HG03575 (cell line): ENCODE measurements at regions not wholly inside any gene's neighbourhood (a gene's known extent, or its start where the extent isn't known, plus 50 kb on each side); places are given as distances from the start of the nearest gene placed in this dataset.

Experiments used
- ATAC-seq: cut with Tn5 transposase; IDR thresholded peaks from one replicate; pipeline ENCODE4 v1.9.1; 2021; ENCODE audit not compliant: unreplicated experiment, insufficient number of reproducible peaks, low FRiP score; ENCODE audit errors: extremely low read depth

DNA sequence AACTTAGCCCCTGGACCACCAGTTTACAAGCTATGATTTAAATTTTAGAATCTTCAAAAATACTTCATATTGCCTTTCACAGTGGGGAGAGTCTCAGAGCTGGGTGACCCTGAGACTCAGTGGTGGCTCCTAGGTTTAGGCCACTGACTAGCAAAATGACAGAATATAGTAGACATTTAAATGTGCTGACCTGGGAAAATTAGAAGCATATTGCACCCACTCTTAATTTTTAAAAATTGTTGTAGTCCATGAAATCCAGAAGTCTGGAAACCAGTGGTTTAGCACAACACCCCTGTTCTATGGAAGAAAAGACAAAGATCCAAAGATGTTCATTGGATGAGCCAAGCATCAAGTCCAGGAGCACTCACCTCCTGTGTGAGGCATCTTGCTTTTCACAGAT, 75.0 kb upstream of the PAPPA start:
- no peak for ATAC-seq

DNA sequence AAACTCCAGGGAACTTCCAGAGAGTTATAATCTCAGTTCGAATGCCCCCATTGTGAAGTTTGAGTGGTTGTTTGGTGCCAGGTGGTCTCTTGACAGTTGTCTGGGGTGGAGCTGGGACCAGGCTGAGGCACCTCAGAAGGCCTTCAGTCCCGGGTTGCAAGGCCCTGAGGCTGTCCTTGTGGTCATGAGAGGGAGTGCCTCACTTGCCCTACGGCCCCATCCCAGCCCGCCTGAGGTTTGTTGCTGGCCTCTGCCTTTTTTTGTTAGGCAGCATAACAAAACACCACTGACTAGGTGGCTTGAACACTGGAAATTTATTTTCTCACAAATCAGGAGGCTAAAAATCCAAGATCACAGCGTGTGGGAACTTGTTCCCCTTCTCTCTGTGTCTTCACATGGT, 73.0 kb upstream of the PAPPA start:
- no peak for ATAC-seq

DNA sequence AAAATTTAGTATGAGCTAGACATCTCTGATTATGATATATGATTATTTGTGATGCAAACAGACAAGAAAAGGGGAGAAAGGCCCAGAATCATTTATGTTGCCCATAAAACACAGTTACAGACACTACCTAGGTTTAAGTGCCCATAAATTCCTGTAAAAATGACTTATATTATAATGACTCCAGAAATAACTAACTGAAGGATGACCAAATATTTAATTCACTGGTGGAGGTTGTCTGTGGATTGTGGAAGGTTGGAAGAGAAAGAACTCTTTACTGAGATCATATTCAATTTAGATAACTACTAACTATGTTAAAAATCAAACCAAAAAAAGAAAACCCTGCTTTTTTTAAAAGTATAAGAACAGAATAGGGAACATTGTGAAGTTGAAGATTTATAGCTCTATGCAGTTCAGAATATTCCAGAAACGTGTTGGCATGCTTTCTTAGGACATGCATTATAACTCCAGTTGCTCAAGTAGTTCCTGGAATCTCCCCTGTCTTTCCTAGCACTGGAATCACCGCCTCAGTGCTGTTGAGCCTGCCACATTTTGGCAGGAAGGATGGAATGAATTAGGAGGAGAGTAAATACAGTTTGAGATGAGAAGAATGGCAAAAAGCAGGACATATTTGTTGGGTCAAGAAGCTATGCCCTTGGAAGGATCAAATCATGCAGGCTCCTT, 72.0 kb upstream of the PAPPA start:
- no peak for ATAC-seq

DNA sequence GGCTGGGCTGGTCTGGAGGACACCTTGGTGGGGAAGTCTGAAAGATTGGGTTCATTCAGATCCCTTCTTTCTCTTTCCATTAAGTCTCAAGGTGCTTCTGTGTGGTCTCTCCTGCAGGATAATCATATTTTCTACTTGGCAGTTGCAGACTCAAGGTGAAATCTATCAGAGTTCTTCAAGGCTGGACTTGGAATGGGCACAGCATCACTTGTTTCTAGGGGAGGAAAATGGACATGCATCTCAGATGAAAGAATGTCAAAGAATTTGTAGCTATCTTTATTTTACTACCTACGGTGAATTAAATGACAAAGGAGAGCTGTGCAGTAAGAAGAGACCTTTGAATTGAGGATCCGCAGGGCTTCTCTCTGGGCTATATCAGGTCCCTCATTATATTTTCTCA, 69.8 kb upstream of the PAPPA start:
- no peak for ATAC-seq

DNA sequence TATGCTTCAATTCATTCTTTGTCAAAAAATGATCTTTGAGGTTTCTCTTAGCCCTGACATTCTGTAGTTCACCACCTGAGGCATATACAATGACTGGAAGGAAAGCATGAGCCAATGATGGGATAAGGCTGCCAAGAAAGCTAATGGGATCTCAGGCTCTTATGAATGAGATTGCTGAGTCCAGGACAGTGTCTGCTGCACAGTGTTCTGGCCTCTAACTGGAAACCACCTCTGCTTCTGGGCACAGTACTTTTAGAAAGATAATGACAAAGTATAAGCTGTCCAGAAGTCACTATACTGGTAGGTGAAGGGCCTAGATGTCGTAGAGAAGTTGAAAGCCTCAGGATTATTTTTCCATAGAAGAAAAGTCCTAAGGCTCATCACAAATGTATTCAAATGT, 69.1 kb upstream of the PAPPA start:
- no peak for ATAC-seq

DNA sequence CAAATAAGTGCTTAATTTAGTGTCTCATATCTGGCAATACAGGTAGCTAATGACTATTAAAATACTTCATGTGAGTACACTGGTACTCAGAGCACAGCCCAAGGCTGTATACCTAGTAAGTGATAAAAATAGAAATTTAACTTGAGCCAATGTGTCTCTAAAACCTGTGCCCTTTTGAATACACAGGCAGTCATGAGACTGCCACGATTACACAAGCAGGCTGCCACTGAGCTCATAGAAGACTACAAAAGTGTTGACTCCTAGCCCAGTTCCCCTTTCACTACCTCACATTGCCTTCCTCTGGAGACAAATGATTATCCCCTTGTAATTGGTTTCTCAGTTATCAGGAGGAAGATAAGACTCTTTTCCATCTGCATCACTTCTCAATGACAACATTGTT, 66.3 kb upstream of the PAPPA start:
- no peak for ATAC-seq

DNA sequence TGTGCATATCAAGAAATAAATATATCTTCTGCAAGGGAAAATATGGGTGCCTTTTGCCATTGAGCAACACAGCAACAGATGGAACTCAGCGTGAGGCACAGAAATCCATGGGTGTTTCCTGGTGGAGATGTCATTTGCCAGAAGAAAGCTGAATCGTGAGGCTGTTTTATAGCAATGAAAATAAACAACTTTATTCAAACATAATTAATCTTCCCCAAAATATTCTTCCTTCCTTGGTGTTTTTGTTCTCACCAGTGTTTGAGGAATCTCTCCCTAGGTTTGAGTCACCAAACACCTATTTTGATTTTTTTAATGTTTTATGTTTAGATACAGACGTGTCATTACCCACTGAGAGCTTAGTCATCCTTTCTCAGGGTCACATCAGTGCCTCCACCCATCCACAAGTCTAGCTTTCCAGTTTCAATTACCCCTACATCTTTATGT, 65.8 kb upstream of the PAPPA start:
- ATAC-seq: no peak

DNA sequence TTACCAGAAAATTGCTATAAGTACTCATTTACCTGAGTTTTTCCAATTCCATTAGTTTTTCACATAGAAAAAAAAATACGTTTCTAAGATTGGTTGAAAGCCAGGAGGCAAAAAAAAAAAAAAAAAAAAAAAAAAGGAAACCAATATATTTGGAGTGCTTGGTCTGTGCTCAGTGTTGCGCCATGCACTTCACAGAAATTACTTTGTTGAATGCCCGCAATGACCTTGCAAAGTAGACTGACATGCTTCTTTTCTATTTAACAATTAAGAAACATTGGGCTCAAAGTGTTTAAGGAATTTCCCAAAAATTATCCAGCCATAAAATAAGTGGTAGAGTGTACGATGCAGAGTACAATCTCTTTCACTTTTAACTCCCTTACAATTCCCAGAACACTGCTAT, 65.2 kb upstream of the PAPPA start:
- ATAC-seq: no peak

DNA sequence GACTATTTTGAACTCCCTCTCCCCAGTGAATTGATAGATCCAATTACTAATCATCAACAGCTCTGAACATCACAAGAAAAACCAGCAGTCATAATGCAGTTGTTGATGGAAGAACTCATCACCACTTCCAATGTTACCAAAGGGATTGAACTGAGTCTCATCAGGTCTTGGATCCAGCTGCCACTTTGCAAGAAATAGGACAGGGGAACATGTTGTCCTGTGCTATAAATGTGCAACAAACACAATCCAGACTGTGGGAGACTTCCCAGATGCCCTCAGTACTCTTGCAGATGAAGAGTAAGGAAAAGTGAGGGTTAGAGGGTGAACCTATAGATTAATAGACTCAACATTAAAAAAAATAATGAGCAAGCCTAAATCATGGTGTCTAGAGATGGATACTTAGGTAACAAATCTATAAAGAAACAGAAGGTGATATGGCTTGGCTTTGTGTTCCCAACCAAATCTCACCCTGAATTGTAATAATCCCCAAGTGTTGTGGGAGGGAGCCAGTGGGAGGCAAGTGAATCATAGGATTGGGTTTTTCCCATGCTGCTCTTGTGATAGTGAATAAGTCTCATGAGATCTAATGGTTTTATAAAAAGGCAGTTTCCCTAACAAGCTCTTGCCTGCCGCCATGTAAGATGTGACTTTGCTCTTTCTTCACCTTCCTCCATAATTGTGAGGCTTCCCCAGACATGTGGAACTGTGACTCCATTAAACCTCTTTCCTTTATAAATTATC, 63.4 kb upstream of the PAPPA start:
- no peak for ATAC-seq

DNA sequence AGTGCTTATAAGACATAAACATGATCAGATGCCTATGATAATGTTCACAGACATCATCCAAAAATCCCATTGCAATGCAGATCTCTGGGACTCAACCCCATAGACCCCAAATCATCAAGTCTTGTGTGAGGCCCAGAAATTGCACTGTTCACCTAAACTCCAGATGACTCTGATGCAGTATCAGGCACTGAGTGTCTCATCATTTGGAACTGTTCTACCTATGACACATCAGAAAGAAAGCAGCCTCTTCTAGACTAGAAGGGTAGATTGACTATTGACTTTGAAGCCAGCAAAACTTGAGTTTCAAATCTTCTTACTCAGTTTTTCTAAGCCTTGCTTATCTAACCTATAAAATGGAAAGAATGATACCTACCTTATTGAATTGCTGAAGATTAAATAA, 58.7 kb upstream of the PAPPA start:
- no peak for ATAC-seq

DNA sequence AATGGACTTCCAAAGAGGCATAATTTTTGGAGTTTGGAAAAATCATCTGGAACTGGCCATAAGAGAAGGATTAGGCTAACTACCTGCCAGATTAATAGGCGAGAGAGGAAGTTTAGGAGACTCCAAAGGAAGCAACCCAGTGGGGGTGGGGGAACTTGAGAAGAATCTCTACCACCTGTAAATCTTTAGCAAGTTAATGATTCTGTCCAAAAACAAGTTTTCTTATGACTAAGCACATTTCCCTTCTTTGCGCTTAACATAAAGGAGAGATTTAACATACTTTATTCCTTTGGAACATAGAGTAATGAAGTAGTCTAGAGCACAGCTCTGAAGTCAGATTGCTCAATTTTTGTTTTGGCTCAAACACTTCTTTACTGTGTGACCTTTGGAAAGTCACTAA, 58.2 kb upstream of the PAPPA start:
- ATAC-seq: no peak

DNA sequence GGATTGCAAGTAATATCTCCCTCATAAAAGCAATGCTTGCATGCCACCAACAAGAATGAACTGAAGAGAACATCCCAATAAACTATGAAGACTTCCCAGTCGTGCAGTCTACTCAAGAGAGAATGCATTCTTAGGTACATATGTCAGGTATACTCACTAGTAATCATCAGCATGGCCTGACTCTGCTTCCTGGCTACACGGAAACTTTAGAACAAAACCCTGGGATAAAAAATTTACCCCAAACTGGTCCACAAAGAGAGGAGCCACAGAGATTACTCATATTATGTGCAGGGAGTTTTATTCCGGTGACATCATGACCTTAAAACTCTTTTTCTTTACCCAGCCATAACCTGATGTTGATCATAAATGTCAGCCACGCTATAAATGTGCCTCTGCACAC, 57.5 kb upstream of the PAPPA start:
- ATAC-seq: no peak

DNA sequence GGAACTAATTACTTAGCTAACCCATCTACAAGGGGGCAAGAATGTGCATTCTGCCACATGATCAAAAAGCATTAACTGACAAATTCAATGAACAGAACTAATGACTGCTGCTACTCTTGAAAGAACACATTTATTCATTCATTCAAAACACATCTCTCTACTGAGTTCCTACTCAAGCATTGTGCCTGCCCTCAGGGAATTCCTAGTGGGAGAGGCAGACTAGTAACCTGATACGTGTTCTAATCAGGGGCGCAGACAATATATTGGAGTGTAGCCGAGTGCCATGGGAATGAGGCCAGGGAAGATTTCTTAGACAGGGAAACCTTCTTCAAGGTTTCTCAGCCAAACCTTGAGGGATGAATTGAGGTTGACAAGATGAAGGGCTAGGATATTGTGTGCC, 56.7 kb upstream of the PAPPA start:
- no peak for ATAC-seq

DNA sequence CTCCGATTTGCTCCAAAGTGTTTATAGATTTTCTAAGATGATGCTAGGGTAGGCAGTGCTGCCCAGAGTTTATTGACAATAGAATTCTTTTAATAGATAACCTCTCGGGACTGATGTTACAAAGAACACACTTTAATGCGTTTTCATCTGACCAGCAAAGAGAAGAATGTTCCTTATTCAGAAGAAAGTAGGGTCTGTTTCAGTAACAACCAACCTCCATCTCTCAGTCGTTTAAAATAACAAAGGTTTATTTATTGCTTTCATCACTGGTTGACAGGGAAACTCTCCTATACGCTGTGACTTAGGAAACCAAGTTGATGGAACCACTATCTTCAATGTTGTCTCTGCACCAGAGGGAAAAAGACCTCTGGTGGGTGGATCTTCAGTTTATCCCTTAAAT, 55.1 kb upstream of the PAPPA start:
- ATAC-seq: no peak

DNA sequence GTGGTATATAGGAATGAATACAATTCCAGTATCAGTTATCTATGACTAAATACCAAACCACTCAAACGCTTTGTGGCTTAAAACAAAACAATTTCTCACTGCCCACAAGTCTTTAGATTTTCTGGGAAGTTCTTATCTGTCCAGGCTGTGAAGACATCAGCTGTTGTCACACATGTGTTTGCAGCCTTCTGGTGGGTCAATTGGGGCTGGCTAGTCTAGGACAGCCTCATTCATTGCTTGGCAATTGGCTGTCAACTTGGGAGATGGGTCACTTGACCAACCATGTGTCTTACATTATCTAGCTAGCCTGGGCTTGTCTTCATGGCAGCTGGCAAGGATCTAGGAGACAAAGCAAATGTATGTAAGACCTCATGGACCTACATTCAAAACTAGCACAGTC, 53.8 kb upstream of the PAPPA start:
- no peak for ATAC-seq

DNA sequence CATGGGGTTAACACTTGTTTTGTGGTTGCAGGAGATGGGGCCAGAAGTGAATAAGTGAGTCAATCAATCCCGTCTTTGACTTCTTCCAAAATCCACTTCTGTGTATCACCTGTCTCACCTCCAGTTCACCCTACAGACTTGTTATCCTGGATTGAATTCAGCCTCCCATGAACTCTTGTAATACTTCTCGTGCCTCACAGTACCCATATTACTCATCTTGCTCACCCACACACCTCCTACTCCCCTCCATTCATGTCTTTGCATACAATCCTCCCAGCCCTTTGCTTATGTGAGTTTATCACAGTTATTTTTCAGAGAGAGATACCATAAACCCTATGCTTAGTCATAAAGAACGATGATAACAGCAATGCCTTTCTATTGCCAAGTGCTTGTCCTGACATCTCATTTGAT, 52.9 kb upstream of the PAPPA start:
- no peak for ATAC-seq

DNA sequence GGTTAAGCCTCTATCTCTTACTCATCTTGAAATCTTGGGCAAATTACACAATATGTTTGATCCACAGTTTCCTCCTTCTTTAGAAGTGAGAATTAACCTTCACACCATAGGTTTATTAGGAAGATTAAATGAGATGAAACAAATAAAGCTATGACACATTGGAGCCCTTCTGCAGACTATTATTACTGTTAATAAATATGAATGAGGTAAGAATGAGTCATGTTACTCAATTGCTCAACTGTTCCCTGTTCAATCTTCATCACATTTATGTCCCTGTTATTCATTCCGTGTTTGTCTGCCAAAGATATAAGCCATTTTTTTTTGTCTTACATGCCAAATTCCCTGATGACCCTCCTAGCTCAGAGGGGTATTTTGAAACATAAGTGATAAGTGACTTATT, 52.1 kb upstream of the PAPPA start:
- no peak for ATAC-seq

DNA sequence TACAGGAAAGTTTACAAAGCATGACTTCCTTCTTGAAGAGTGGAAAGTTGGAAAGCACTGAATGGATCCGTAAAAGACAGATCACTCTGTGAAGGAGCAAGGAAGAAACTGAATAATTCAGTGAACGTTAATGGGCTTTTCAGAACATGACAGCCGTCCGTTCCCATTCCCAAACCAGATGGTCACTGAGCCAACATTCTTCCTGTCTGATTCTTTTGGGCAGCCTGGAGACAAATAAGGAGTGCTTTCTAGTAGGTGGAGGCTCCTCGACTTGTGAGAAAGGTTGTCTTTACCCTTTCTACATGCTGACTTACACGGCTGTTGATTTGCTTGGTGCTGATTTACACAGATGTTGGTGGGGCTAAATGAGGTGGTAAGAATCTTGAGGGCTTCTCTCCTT, 51.0 kb upstream of the PAPPA start:
- ATAC-seq: no peak
